ENCODE measurements at regions not wholly inside any gene's neighbourhood (a gene's known extent, or its start where the extent isn't known, plus 50 kb on each side); places are given as distances from the start of the nearest gene placed in this dataset.

GRCh38 chr2:200740907-200741306 is 70.8 kb upstream of the BZW1 start:
- intact Hi-C loops (cut with micrococcal nuclease): no loop called here
- H3K9me3 Mint-ChIP-seq: no peaks in the 10 kb centered on the region
- no peak for DNase-seq
- H3K4me1 Mint-ChIP-seq (ENCODE audit: low read depth): peaks cover 9% of the 10 kb centered on the region
- H3K27ac Mint-ChIP-seq: no peak overlapping the region
- no peak overlapping the region for H3K4me3 Mint-ChIP-seq
- no peak for ATAC-seq
- ChIA-PET CTCF (interaction anchor here (1.4 kb wide), 1 partner anchor 9 kb away, joined by 3 read pairs; no protein-coding TSS in a partner anchor), POLR2A (interaction anchor here (1.6 kb wide), 1 partner anchor 11 kb away, joined by 3 read pairs; no protein-coding TSS in a partner anchor)
- no peaks in the 10 kb centered on the region for H3K27me3 Mint-ChIP-seq
- TF ChIP-seq, protein P1, sequence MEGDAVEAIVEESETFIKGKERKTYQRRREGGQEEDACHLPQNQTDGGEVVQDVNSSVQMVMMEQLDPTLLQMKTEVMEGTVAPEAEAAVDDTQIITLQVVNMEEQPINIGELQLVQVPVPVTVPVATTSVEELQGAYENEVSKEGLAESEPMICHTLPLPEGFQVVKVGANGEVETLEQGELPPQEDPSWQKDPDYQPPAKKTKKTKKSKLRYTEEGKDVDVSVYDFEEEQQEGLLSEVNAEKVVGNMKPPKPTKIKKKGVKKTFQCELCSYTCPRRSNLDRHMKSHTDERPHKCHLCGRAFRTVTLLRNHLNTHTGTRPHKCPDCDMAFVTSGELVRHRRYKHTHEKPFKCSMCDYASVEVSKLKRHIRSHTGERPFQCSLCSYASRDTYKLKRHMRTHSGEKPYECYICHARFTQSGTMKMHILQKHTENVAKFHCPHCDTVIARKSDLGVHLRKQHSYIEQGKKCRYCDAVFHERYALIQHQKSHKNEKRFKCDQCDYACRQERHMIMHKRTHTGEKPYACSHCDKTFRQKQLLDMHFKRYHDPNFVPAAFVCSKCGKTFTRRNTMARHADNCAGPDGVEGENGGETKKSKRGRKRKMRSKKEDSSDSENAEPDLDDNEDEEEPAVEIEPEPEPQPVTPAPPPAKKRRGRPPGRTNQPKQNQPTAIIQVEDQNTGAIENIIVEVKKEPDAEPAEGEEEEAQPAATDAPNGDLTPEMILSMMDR (IDR thresholded peaks at IDR 0.05): no peak
- H3K36me3 Mint-ChIP-seq (ENCODE audit: low read depth): no peaks in the 10 kb centered on the region

GRCh38 chr2:200741468-200742202 is 70.1 kb upstream of the BZW1 start:
- no peak for DNase-seq
- H3K4me3 Mint-ChIP-seq: no peak overlapping the region
- TF ChIP-seq, protein P1 (IDR thresholded peaks at IDR 0.05): no peak
- ATAC-seq: no peak
- ChIA-PET POLR2A (interaction anchor here (1.6 kb wide), 1 partner anchor 10 kb away, joined by 3 read pairs; no protein-coding TSS in a partner anchor), CTCF (interaction anchor here (1.4 kb wide), 1 partner anchor 9 kb away, joined by 3 read pairs; no protein-coding TSS in a partner anchor)
- peaks cover 6% of the 10 kb centered on the region for H3K4me1 Mint-ChIP-seq (ENCODE audit: low read depth)
- no peaks in the 10 kb centered on the region for H3K9me3 Mint-ChIP-seq
- no peak overlapping the region for H3K27ac Mint-ChIP-seq
- H3K36me3 Mint-ChIP-seq (ENCODE audit: low read depth): no peaks in the 10 kb centered on the region
- H3K27me3 Mint-ChIP-seq: no peaks in the 10 kb centered on the region
- intact Hi-C loops (cut with micrococcal nuclease): no loop called here

DNA sequence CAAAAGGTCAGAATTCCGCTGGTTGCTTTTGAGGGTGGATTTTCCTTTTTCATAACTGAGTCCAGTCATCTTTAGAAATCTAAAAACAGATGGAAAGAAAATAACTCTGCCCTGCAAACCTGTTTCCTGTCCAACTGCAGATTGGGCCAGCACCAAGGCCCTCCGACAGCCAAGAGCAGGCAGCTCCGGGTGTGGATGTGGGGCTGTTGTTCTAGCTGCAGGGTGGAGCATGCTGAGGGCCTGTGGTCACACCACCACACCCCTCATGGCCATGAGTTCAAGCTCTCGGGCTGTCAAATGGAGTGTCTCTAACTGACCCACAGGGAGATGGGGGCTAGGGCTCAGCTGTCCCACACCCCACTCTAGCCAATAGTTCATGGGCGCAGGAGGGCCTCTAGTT is 69.3 kb upstream of the BZW1 start:
- H3K27me3 Mint-ChIP-seq: no peaks in the 10 kb centered on the region
- ChIA-PET POLR2A (interaction anchor here (1.2 to 1.6 kb wide), 2 partner anchors 9 to 156 kb away, joined by 3 read pairs; no protein-coding TSS in a partner anchor), CTCF (no interaction called here)
- H3K27ac Mint-ChIP-seq: no peak overlapping the region
- no peak overlapping the region for H3K4me3 Mint-ChIP-seq
- H3K4me1 Mint-ChIP-seq (ENCODE audit: low read depth): peaks cover 3% of the 10 kb centered on the region
- TF ChIP-seq, protein P1 (IDR thresholded peaks at IDR 0.05): no peak
- intact Hi-C loops (cut with micrococcal nuclease): no loop called here
- ATAC-seq: no peak
- DNase-seq: no peak
- no peaks in the 10 kb centered on the region for H3K9me3 Mint-ChIP-seq
- no peaks in the 10 kb centered on the region for H3K36me3 Mint-ChIP-seq (ENCODE audit: low read depth)

- Mint-ChIP-seq H3K4me1 (ENCODE audit: low read depth) (no peaks in the 10 kb centered on the region), H3K27me3 (no peaks in the 10 kb centered on the region), H3K9me3 (no peaks in the 10 kb centered on the region), H3K27ac (no peak overlapping the region), H3K36me3 (ENCODE audit: low read depth) (no peaks in the 10 kb centered on the region), H3K4me3 (no peak overlapping the region)
- intact Hi-C loops (cut with micrococcal nuclease): no loop called here
- TF ChIP-seq, protein P1 (IDR thresholded peaks at IDR 0.05): no peak
- ChIA-PET CTCF (no interaction called here), POLR2A (interaction anchor here (1.2 kb wide), 1 partner anchor 157 kb away, joined by 3 read pairs; no protein-coding TSS in a partner anchor)
- ATAC-seq (no peak), DNase-seq (no peak)
Observed at GRCh38 chr2:200743042-200743676, 68.6 kb upstream of the BZW1 start.

- ATAC-seq (no peak), DNase-seq (no peak)
- intact Hi-C loops (cut with micrococcal nuclease): no loop called here
- TF ChIP-seq, protein P1 (IDR thresholded peaks at IDR 0.05): no peak
- no peaks in the 10 kb centered on the region for H3K4me1 Mint-ChIP-seq (ENCODE audit: low read depth)
- no peaks in the 10 kb centered on the region for H3K36me3 Mint-ChIP-seq (ENCODE audit: low read depth)
- ChIA-PET CTCF (no interaction called here), POLR2A (no interaction called here)
- no peak overlapping the region for H3K27ac Mint-ChIP-seq
- H3K27me3 Mint-ChIP-seq: no peaks in the 10 kb centered on the region
- H3K4me3 Mint-ChIP-seq: no peak overlapping the region
- H3K9me3 Mint-ChIP-seq: no peaks in the 10 kb centered on the region
Observed at GRCh38 chr2:200744201-200744602, 67.5 kb upstream of the BZW1 start.
